Left ventricle myocardium inferior (tissue), 1 donor: ENCODE measurements at regions not wholly inside any gene's neighbourhood (a gene's known extent, or its start where the extent isn't known, plus 50 kb on each side); places are given as distances from the start of the nearest gene placed in this dataset.

Experiments used
- DNase-seq: peaks from one replicate; pipeline ENCODE4 v3.0.0-alpha.2; 2020
- H3K27ac ChIP-seq: fragments of 200-600 bp; replicated peaks from 2 replicates; pipeline ENCODE4 v1.8.0; 2021
- H3K27me3 ChIP-seq: fragments of 200-600 bp; 2 replicates; pipeline ENCODE4 v1.8.0; 2021; ENCODE audit warnings: low read depth
- H3K36me3 ChIP-seq: fragments of 200-600 bp; 2 replicates; pipeline ENCODE4 v1.8.0; 2021
- H3K4me1 ChIP-seq: fragments of 200-600 bp; 2 replicates; pipeline ENCODE4 v1.8.0; 2021
- H3K4me3 ChIP-seq: fragments of 200-600 bp; 2 replicates; pipeline ENCODE4 v1.8.0; 2021; ENCODE audit warnings: mild to moderate bottlenecking, moderate library complexity
- H3K9me3 ChIP-seq: fragments of 200-600 bp; replicated peaks from 2 replicates; pipeline ENCODE4 v1.8.0; 2021
- intact Hi-C: fragments of 100-400 bp; cut with micrococcal nuclease; formaldehyde crosslinking; loops from one replicate; pipeline ENCODE4 v1.11.0; 2022
- TF ChIP-seq, protein P1 (sequence below): fragments of 200-600 bp; IDR thresholded peaks from 2 replicates; pipeline ENCODE4 v1.8.0; 2021; ENCODE audit warnings: antibody characterized with exemption, mild to moderate bottlenecking, borderline replicate concordance
- donor health status: DM: no; HTN: yes; CAD: no; lungs with severe emphysema.

DNA sequence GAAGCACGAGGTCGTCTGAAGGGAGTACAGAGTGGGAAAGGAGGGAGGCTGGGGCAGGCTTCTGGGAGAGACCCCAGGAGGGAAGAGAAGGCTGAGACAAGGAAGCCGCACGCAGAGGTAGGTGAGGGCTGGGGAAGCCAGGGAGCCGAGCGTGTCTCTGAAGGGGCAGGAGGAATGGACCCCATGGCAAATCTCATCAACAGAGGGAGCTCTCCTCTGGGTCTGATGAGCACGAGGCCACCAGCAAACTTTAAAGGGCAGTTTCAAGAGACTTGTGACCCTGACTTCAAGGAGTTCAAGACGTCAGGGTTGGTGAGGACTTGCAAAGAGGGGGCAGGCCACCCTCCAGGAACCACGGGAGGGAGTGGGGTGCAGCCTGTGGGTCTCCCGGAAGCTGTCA is 326.2 kb upstream of the IRX2 start:
- Histone ChIP-seq H3K4me1 (no peaks in the 10 kb centered on the region), H3K9me3 (peaks cover 25% of the 10 kb centered on the region), H3K27ac (no peak overlapping the region), H3K27me3 (peaks cover 36% of the 10 kb centered on the region), H3K4me3 (no peak overlapping the region), H3K36me3 (no peaks in the 10 kb centered on the region)
- DNase-seq, result no peak
- intact Hi-C loops, result no loop called here
- TF ChIP-seq, protein P1, sequence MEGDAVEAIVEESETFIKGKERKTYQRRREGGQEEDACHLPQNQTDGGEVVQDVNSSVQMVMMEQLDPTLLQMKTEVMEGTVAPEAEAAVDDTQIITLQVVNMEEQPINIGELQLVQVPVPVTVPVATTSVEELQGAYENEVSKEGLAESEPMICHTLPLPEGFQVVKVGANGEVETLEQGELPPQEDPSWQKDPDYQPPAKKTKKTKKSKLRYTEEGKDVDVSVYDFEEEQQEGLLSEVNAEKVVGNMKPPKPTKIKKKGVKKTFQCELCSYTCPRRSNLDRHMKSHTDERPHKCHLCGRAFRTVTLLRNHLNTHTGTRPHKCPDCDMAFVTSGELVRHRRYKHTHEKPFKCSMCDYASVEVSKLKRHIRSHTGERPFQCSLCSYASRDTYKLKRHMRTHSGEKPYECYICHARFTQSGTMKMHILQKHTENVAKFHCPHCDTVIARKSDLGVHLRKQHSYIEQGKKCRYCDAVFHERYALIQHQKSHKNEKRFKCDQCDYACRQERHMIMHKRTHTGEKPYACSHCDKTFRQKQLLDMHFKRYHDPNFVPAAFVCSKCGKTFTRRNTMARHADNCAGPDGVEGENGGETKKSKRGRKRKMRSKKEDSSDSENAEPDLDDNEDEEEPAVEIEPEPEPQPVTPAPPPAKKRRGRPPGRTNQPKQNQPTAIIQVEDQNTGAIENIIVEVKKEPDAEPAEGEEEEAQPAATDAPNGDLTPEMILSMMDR, result no peak

DNA sequence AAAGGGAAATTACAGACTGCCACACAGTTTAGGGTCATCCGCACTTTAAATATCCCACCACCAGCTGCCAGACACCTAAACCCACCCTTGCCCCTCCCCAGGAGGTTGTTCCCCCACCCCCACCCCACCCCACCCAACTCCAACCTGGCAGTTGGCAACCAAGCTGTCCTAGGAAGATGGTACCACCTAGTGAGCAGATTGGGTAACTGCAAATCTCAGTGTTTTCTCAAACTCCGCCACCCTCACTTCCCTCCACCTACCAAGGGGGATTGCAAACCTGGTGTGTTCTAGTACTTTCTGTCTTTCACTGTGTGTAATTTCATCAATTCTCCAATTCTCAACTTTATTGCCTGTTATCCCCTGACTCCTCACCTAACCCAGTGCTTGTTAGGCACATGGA is 323.8 kb upstream of the IRX2 start:
- Histone ChIP-seq H3K27me3 (peaks cover 23% of the 10 kb centered on the region), H3K4me1 (no peaks in the 10 kb centered on the region), H3K27ac (no peak overlapping the region), H3K4me3 (no peak overlapping the region), H3K9me3 (peaks cover 44% of the 10 kb centered on the region), H3K36me3 (no peaks in the 10 kb centered on the region)
- DNase-seq, result no peak
- TF ChIP-seq, protein P1, result no peak
- intact Hi-C loops, result no loop called here

DNA sequence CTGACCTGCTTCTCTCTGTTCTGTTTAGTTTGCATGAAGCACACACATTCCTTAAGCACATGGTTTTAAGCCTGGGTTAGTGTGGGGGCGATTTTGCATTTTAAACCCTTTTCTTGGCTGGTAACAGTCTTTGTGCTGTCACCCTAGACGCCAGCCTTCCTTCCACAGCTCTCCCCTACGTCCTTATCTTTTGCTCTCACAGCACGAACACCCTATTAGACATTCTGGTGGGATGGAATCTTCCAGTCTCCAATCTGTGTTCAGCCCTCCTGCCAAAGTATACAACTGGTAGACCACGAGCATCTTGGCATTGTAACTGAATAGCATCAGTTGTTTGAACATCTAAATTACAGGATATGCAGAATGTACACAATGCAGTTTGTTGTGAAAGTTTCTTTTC is 316.9 kb upstream of the IRX2 start:
- TF ChIP-seq, protein P1, result no peak
- H3K27ac ChIP-seq, result no peak overlapping the region

DNA sequence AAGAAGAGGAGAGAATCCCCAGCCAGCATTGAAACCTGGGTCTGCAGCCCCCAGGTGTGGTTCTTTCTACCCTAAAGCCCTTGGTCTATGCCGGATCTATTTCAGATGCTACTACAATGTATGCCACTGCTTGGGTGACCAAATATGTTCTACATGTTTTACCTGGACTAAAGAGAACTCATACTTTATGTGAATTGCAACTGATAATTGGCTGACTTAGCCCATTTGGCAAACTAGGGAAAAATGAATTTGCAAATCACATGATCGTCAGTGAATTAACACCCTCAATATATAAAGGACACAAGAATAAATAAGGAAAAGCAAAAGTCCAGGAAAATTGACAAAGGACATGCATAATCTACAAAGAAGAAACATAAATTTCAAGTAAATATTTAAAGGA is 308.8 kb upstream of the IRX2 start:
- H3K27ac ChIP-seq, result no peak overlapping the region
- H3K36me3 ChIP-seq, result no peaks in the 10 kb centered on the region
- peaks cover 57% of the 10 kb centered on the region for H3K9me3 ChIP-seq
- no peaks in the 10 kb centered on the region for H3K4me1 ChIP-seq
- DNase-seq, result no peak
- H3K4me3 ChIP-seq, result no peak overlapping the region
- TF ChIP-seq, protein P1, result no peak
- intact Hi-C loops, result no loop called here
- H3K27me3 ChIP-seq, result peaks cover 34% of the 10 kb centered on the region

More for the DNA sequence above, 316.9 kb upstream of the IRX2 start:
- intact Hi-C loops, result no loop called here
- Histone ChIP-seq H3K36me3 (no peaks in the 10 kb centered on the region), H3K9me3 (peaks cover 19% of the 10 kb centered on the region), H3K27me3 (peaks cover 11% of the 10 kb centered on the region), H3K4me3 (no peak overlapping the region), H3K4me1 (no peaks in the 10 kb centered on the region)
- no peak for DNase-seq

DNA sequence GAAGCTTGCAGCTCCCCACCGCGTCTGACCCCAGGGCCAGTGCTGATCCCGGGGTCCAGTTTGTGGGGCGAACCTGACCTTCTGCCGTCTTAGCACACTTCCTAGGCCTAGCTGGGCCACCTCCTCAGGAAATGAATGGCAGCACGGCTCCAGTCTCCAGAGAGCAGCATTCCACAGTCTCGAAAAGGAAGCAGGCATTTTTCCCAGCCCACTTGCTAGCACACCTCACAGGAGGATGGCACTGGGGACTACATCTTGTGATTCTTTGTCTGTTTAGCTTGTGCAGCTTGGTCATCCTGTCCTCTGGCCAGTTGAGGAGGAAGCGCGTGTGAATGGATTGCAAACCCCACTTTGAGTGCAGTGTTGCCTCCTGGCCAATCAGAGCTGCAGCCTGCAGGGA is 308.0 kb upstream of the IRX2 start:
- Histone ChIP-seq H3K27me3 (peaks cover 36% of the 10 kb centered on the region), H3K4me3 (no peak overlapping the region), H3K27ac (no peak overlapping the region), H3K36me3 (no peaks in the 10 kb centered on the region), H3K9me3 (peaks cover 57% of the 10 kb centered on the region), H3K4me1 (no peaks in the 10 kb centered on the region)
- TF ChIP-seq, protein P1, result no peak
- intact Hi-C loops, result no loop called here
- no peak for DNase-seq

DNA sequence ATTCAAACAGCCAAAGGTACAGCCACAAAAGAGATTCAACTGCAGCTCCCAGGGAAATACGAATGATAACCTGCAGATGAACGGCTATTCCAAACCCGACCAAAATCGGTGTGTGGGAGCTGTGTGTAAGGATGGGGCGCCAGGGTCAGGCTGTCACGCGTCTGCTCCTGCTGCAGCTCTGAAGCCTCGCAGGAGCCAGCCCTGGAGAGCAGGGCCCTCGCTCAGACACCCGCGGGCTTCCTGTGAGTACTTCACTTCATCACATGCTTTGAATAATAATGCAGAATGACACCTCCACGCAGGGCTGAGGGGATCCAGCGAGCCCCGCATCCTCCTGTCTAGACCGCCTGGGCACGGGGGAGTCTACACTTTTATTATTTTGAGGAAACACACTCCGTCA is 307.5 kb upstream of the IRX2 start:
- intact Hi-C loops, result no loop called here
- DNase-seq, result no peak
- Histone ChIP-seq H3K9me3 (peaks cover 57% of the 10 kb centered on the region), H3K27ac (no peak overlapping the region), H3K27me3 (peaks cover 41% of the 10 kb centered on the region), H3K4me3 (no peak overlapping the region), H3K4me1 (no peaks in the 10 kb centered on the region), H3K36me3 (no peaks in the 10 kb centered on the region)
- TF ChIP-seq, protein P1, result no peak
